GM12878 (cell line): ENCODE measurements at regions not wholly inside any gene's neighbourhood (a gene's known extent, or its start where the extent isn't known, plus 50 kb on each side); places are given as distances from the start of the nearest gene placed in this dataset.

Experiments used
- EGR1 ChIP-seq, 2 experiments: IDR thresholded peaks; 1 replicate in 1 of 2; 2 replicates in 1 of 2; pipeline ENCODE4 v1.6.1; 2011 to 2012; ENCODE audit warnings: low read depth in 2 of 2, low read length in 2 of 2, borderline replicate concordance in 1 of 2, mild to moderate bottlenecking in 1 of 2, moderate library complexity in 1 of 2
- EP300 ChIP-seq, 2 experiments: fragments of 150-350 bp in 1 of 2; IDR thresholded peaks; 2 replicates each; pipeline ENCODE4 v1.6.1; 2011 to 2012; ENCODE audit warnings: low read depth in 2 of 2, low read length in 2 of 2, borderline replicate concordance in 1 of 2, improper control_type of control experiment in 1 of 2, inconsistent platforms in 1 of 2; ENCODE audit not compliant: control insufficient read depth in 1 of 2
- NR2C2 ChIP-seq: IDR thresholded peaks from 2 replicates; pipeline ENCODE4 v1.6.1; 2011; ENCODE audit warnings: borderline replicate concordance, low read depth; ENCODE audit not compliant: control insufficient read depth, insufficient read length
- TF ChIP-seq, protein P1 (sequence below), 3 experiments: IDR thresholded peaks in 2 of 3; conservative IDR thresholded peaks in 1 of 3; 2 replicates each; pipeline ENCODE4 v1.5.1; 2011; ENCODE audit warnings: low read depth in 3 of 3, low read length in 3 of 3, mild to moderate bottlenecking in 3 of 3, control low read depth in 2 of 3, moderate library complexity in 2 of 3, inconsistent platforms in 1 of 3, mixed read lengths in 1 of 3; ENCODE audit not compliant: control insufficient read depth in 2 of 3, insufficient read depth in 1 of 3; ENCODE audit errors: extremely low read depth in 1 of 3
- TF ChIP-seq, protein P2 (sequence below): IDR thresholded peaks from 2 replicates; pipeline ENCODE4 v1.6.1; 2011; ENCODE audit warnings: borderline replicate concordance, low read depth, mild to moderate bottlenecking, moderate library complexity, low read length; ENCODE audit not compliant: insufficient read depth, poor library complexity, severe bottlenecking
- TF ChIP-seq, protein P3 (sequence below): IDR thresholded peaks from 2 replicates; pipeline ENCODE4 v1.6.1; 2012; ENCODE audit warnings: low read depth, low read length, improper control_type of control experiment
- TF ChIP-seq, protein P4 (sequence below): fragments of 450-650 bp; IDR thresholded peaks from 2 replicates; pipeline ENCODE4 v1.6.1; 2017; ENCODE audit warnings: mild to moderate bottlenecking, low read depth, inconsistent platforms; ENCODE audit not compliant: poor library complexity, severe bottlenecking

DNA sequence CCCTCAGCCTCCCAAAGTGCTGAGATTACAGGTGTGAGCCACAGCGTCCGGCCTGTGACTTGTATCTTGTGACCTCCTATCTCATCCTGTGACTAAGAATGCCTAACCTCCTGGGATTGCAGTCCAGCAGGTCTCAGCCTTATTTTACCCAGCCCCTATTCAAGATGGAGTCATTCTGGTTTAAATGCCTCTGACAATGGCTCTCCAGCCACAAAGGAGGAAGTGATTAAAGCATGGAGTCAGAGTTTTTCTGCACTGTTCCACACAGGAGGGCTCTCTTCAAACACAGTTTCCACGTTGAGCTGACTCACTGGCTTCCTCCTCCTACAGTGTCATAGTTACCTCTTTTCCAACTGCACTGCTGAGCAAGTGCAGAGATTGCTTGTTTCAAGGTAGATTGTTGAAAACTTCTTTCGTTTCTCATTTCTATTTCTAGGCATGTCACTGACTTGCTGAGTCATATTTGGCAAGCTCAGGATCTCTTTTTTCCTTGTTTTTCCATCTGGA, 383.8 kb downstream of the PCNX1 start:
- TF ChIP-seq NR2C2, result no peak
- TF ChIP-seq, protein P1, sequence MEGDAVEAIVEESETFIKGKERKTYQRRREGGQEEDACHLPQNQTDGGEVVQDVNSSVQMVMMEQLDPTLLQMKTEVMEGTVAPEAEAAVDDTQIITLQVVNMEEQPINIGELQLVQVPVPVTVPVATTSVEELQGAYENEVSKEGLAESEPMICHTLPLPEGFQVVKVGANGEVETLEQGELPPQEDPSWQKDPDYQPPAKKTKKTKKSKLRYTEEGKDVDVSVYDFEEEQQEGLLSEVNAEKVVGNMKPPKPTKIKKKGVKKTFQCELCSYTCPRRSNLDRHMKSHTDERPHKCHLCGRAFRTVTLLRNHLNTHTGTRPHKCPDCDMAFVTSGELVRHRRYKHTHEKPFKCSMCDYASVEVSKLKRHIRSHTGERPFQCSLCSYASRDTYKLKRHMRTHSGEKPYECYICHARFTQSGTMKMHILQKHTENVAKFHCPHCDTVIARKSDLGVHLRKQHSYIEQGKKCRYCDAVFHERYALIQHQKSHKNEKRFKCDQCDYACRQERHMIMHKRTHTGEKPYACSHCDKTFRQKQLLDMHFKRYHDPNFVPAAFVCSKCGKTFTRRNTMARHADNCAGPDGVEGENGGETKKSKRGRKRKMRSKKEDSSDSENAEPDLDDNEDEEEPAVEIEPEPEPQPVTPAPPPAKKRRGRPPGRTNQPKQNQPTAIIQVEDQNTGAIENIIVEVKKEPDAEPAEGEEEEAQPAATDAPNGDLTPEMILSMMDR (IDR thresholded peaks at IDR 0.05 in 2 of 3, conservative IDR thresholded peaks at IDR 0.05 in 1 of 3; ENCODE audit: control insufficient read depth in 2 of 3, extremely low read depth in 1 of 3, insufficient read depth in 1 of 3, low read depth in 3 of 3, low read length in 3 of 3), result no peak
- TF ChIP-seq EGR1 (IDR thresholded peaks at IDR 0.05; ENCODE audit: borderline replicate concordance in 1 of 2, low read depth in 2 of 2, low read length in 2 of 2), result no peak
- TF ChIP-seq EP300 (IDR thresholded peaks at IDR 0.05; ENCODE audit: borderline replicate concordance in 1 of 2, control insufficient read depth in 1 of 2, low read depth in 2 of 2, low read length in 2 of 2), result no peak
- TF ChIP-seq, protein P2, sequence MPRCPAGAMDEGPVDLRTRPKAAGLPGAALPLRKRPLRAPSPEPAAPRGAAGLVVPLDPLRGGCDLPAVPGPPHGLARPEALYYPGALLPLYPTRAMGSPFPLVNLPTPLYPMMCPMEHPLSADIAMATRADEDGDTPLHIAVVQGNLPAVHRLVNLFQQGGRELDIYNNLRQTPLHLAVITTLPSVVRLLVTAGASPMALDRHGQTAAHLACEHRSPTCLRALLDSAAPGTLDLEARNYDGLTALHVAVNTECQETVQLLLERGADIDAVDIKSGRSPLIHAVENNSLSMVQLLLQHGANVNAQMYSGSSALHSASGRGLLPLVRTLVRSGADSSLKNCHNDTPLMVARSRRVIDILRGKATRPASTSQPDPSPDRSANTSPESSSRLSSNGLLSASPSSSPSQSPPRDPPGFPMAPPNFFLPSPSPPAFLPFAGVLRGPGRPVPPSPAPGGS, result no peak
- TF ChIP-seq, protein P3, sequence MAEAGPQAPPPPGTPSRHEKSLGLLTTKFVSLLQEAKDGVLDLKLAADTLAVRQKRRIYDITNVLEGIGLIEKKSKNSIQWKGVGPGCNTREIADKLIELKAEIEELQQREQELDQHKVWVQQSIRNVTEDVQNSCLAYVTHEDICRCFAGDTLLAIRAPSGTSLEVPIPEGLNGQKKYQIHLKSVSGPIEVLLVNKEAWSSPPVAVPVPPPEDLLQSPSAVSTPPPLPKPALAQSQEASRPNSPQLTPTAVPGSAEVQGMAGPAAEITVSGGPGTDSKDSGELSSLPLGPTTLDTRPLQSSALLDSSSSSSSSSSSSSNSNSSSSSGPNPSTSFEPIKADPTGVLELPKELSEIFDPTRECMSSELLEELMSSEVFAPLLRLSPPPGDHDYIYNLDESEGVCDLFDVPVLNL, result no peak
- TF ChIP-seq, protein P4, sequence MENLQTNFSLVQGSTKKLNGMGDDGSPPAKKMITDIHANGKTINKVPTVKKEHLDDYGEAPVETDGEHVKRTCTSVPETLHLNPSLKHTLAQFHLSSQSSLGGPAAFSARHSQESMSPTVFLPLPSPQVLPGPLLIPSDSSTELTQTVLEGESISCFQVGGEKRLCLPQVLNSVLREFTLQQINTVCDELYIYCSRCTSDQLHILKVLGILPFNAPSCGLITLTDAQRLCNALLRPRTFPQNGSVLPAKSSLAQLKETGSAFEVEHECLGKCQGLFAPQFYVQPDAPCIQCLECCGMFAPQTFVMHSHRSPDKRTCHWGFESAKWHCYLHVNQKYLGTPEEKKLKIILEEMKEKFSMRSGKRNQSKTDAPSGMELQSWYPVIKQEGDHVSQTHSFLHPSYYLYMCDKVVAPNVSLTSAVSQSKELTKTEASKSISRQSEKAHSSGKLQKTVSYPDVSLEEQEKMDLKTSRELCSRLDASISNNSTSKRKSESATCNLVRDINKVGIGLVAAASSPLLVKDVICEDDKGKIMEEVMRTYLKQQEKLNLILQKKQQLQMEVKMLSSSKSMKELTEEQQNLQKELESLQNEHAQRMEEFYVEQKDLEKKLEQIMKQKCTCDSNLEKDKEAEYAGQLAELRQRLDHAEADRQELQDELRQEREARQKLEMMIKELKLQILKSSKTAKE, result no peak
